Prostate gland (tissue), 2 donors: ENCODE measurements at regions not wholly inside any gene's neighbourhood (a gene's known extent, or its start where the extent isn't known, plus 50 kb on each side); places are given as distances from the start of the nearest gene placed in this dataset.

Experiments
- CTCF ChIP-seq, 4 experiments: fragments of 200-600 bp in 2 of 4; fragments of 450-650 bp in 2 of 4; sonication (generic) in 2 of 4; IDR thresholded peaks; 1 replicate in 3 of 4; 2 replicates in 1 of 4; pipeline ENCODE4 v1.5.1; 2016 to 2019; ENCODE audit warnings: antibody characterized with exemption in 4 of 4, mild to moderate bottlenecking in 2 of 4, moderate library complexity in 2 of 4
- POLR2A ChIP-seq: fragments of 450-650 bp; IDR thresholded peaks from one replicate; pipeline ENCODE4 v1.6.1; 2016; ENCODE audit warnings: antibody characterized with exemption, mild to moderate bottlenecking
- POLR2AphosphoS5 ChIP-seq: sonication (generic); formaldehyde crosslinking; IDR thresholded peaks from one replicate; pipeline ENCODE4 v1.6.1; 2017; ENCODE audit warnings: antibody characterized with exemption

- TF ChIP-seq CTCF (IDR thresholded peaks at IDR 0.05) (no peak), POLR2A (no peak), POLR2AphosphoS5 (no peak)
Measured at GRCh38 chr10:128993443-128993842, 473.6 kb upstream of the MGMT start.
